HCT116 (cell line): ENCODE measurements at regions not wholly inside any gene's neighbourhood (a gene's known extent, or its start where the extent isn't known, plus 50 kb on each side); places are given as distances from the start of the nearest gene placed in this dataset.

Experiments
- ATAC-seq: fragments of 200-7000 bp; cut with Tn5 transposase; 2 replicates; pipeline ENCODE4 v1.9.1; 2020; ENCODE audit warnings: mild to moderate bottlenecking, moderate library complexity
- BruUV-seq: library from RNA; stranded (reverse); fragments of 400-500 nt; replicated peaks from 2 replicates; lab custom pipeline; 2021; lab: Mats Ljungman, UMichigan
- CTCF ChIA-PET: fragments of 300-600 bp; sonication (Branson Sonifier 250); formaldehyde crosslinking; loops from one replicate; lab custom pipeline; 2021; ENCODE audit warnings: antibody characterized with exemption; lab: Charles Lee
- POLR2A ChIA-PET: fragments of 300-600, 350-600 bp; sonication (Branson Sonifier 250); formaldehyde crosslinking; loops from one replicate; lab custom pipeline; 2021; ENCODE audit warnings: antibody characterized with exemption; lab: Charles Lee
- RAD21 ChIA-PET, 2 experiments: fragments of 300-600 bp; sonication (Branson Sonifier 250); formaldehyde crosslinking; loops; one replicate each; lab custom pipeline; 2023; ENCODE audit warnings: low total read pairs in 2 of 2; ENCODE audit not compliant: uncharacterized antibody in 2 of 2, unreplicated experiment in 2 of 2, low non-redundant PET in 1 of 2; lab: Charles Lee
- DNase-seq: peaks from one replicate; pipeline ENCODE4 v3.0.0-alpha.2; 2010; ENCODE audit warnings: low read depth, low spot score
- H2AFZ ChIP-seq: fragments of 200-600 bp; shearing (Covaris generic), sonication (generic); 2 replicates; pipeline ENCODE4 v1.6.1; 2017; ENCODE audit warnings: low read depth, mixed run types, mixed read lengths, antibody characterized with exemption, low read length; ENCODE audit not compliant: poor library complexity, severe bottlenecking
- H3K27ac ChIP-seq: 2 replicates; pipeline ENCODE4 v1.5.1; 2012; ENCODE audit warnings: low read depth, low read length
- H3K27me3 ChIP-seq: fragments of 200-600 bp; sonication (generic); 2 replicates; pipeline ENCODE4 v1.6.1; 2016; ENCODE audit warnings: mixed run types, low read length, mixed read lengths; ENCODE audit not compliant: insufficient read depth
- H3K36me3 ChIP-seq, 2 experiments: fragments of 200-500 bp in 1 of 2; fragments of 200-600 bp in 1 of 2; sonication (Bioruptor generic) in 1 of 2; sonication (generic) in 1 of 2; 2 replicates each; pipeline versions ENCODE4 v1.5.1 to v1.6.1; 2014 to 2016; ENCODE audit warnings: low read length in 2 of 2, inconsistent platforms in 1 of 2, mixed read lengths in 1 of 2, mixed run types in 1 of 2; ENCODE audit not compliant: insufficient read depth in 2 of 2, control insufficient read depth in 1 of 2
- H3K4me1 ChIP-seq, 2 experiments: fragments of 200-600 bp in 1 of 2; sonication (generic) in 1 of 2; 2 replicates each; pipeline versions ENCODE4 v1.5.1 to v1.6.1; 2012 to 2017; ENCODE audit warnings: low read length in 2 of 2, inconsistent platforms in 1 of 2, mild to moderate bottlenecking in 1 of 2, mixed read lengths in 1 of 2, mixed run types in 1 of 2, moderate library complexity in 1 of 2; ENCODE audit not compliant: insufficient read depth in 2 of 2, control insufficient read depth in 1 of 2
- H3K4me2 ChIP-seq: fragments of 200-600 bp; sonication (generic); 2 replicates; pipeline ENCODE4 v1.6.1; 2017; ENCODE audit warnings: mixed run types, low read length, mixed read lengths
- H3K4me3 ChIP-seq, 2 experiments: fragments of 200-600 bp in 1 of 2; sonication (generic) in 1 of 2; replicated peaks in 1 of 2; 2 replicates each; pipeline ENCODE4 v1.5.1; 2011 to 2016; ENCODE audit warnings: low read length in 2 of 2, control low read depth in 1 of 2, low read depth in 1 of 2, mild to moderate bottlenecking in 1 of 2, mixed read lengths in 1 of 2, mixed run types in 1 of 2
- H3K79me2 ChIP-seq: fragments of 200-600 bp; sonication (generic); 2 replicates; pipeline ENCODE4 v1.6.1; 2017; ENCODE audit warnings: mild to moderate bottlenecking, mixed run types, low read length, moderate library complexity, mixed read lengths; ENCODE audit not compliant: insufficient read depth
- H3K9ac ChIP-seq: fragments of 200-600 bp; sonication (generic); 2 replicates; pipeline ENCODE4 v1.6.1; 2016; ENCODE audit warnings: low read length, mixed read lengths
- H3K9me2 ChIP-seq: fragments of 200-600 bp; sonication (generic), shearing (Covaris generic); 2 replicates; pipeline ENCODE4 v1.6.1; 2017; ENCODE audit warnings: mixed run types, mild to moderate bottlenecking, moderate library complexity; ENCODE audit not compliant: insufficient read depth
- H3K9me3 ChIP-seq, 2 experiments: fragments of 200-500 bp in 1 of 2; fragments of 200-600 bp in 1 of 2; sonication (Bioruptor generic) in 1 of 2; sonication (generic) in 1 of 2; 2 replicates each; pipeline ENCODE4 v1.6.1; 2014 to 2017; ENCODE audit warnings: low read length in 2 of 2, mixed read lengths in 2 of 2, inconsistent platforms in 1 of 2, low read depth in 1 of 2, mild to moderate bottlenecking in 1 of 2, mixed run types in 1 of 2, moderate library complexity in 1 of 2; ENCODE audit not compliant: control insufficient read depth in 1 of 2, insufficient read depth in 1 of 2
- H4K20me1 ChIP-seq: fragments of 200-600 bp; sonication (generic), shearing (Covaris generic); 2 replicates; pipeline ENCODE4 v1.6.1; 2017; ENCODE audit warnings: mixed run types, mild to moderate bottlenecking, moderate library complexity; ENCODE audit not compliant: insufficient read depth
- ATF3 ChIP-seq: IDR thresholded peaks from 2 replicates; pipeline ENCODE4 v1.6.1; 2012
- CEBPB ChIP-seq: IDR thresholded peaks from 2 replicates; pipeline ENCODE4 v1.6.1; 2012; ENCODE audit warnings: low read depth
- CTCF ChIP-seq, 3 experiments: fragments of 200-600 bp in 1 of 3; sonication (generic) in 1 of 3; IDR thresholded peaks in 2 of 3; conservative IDR thresholded peaks in 1 of 3; 2 replicates each; pipeline ENCODE4 v1.5.1; 2012 to 2017; ENCODE audit warnings: low read depth in 2 of 3, low read length in 2 of 3, antibody characterized with exemption in 1 of 3, borderline replicate concordance in 1 of 3, control low read depth in 1 of 3, mild to moderate bottlenecking in 1 of 3, mixed read lengths in 1 of 3, mixed run types in 1 of 3, moderate library complexity in 1 of 3; ENCODE audit not compliant: insufficient read depth in 1 of 3
- EGR1 ChIP-seq: IDR thresholded peaks from 2 replicates; pipeline ENCODE4 v1.6.1; 2012; ENCODE audit warnings: low read depth
- EZH2 ChIP-seq: fragments of 200-600 bp; sonication (generic); IDR thresholded peaks from 2 replicates; pipeline ENCODE4 v1.6.1; 2017; ENCODE audit warnings: antibody characterized with exemption, mixed run types
- EZH2phosphoT487 ChIP-seq: fragments of 200-600 bp; IDR thresholded peaks from 2 replicates; pipeline ENCODE4 v1.6.1; 2018; ENCODE audit warnings: antibody characterized with exemption, borderline replicate concordance
- FOSL1 ChIP-seq: IDR thresholded peaks from 2 replicates; pipeline ENCODE4 v1.6.1; 2012; ENCODE audit warnings: low read depth
- POLR2A ChIP-seq: IDR thresholded peaks from 2 replicates; pipeline ENCODE4 v1.7.0; 2011; ENCODE audit warnings: borderline replicate concordance; ENCODE audit not compliant: insufficient read depth, insufficient read length; ENCODE audit errors: extremely low read depth
- POLR2AphosphoS5 ChIP-seq: IDR thresholded peaks from 2 replicates; pipeline ENCODE4 v1.6.1; 2011; ENCODE audit warnings: mild to moderate bottlenecking, low read depth, low read length, moderate library complexity
- SIN3A ChIP-seq: IDR thresholded peaks from 2 replicates; pipeline ENCODE4 v1.6.1; 2012; ENCODE audit warnings: low read depth
- SRF ChIP-seq: IDR thresholded peaks from 2 replicates; pipeline ENCODE4 v1.6.1; 2012; ENCODE audit warnings: low read depth
- ZBTB33 ChIP-seq: IDR thresholded peaks from 2 replicates; pipeline ENCODE4 v1.6.1; 2011; ENCODE audit warnings: mild to moderate bottlenecking, low read length, moderate library complexity; ENCODE audit not compliant: insufficient replicate concordance; ENCODE audit errors: extremely low read depth
- ZFX ChIP-seq: fragments of 450-650 bp; IDR thresholded peaks from 2 replicates; pipeline ENCODE4 v1.6.1; 2017
- ZNF274 ChIP-seq: fragments of 200-500 bp; sonication (Bioruptor generic); IDR thresholded peaks from 2 replicates; pipeline ENCODE4 v1.6.1; 2014; ENCODE audit warnings: mild to moderate bottlenecking, low read depth, low read length, inconsistent platforms
- intact Hi-C: fragments of 100-400 bp; cut with micrococcal nuclease; formaldehyde crosslinking; loops from 2 replicates; pipeline ENCODE4 v1.10.0; 2022

GRCh38 chr7:152909280-152909679 lies 149.7 kb downstream of the ACTR3B start:
- Histone ChIP-seq H3K36me3 (no peaks in the 10 kb centered on the region), H3K9me2 (no peaks in the 10 kb centered on the region), H2AFZ (no peak overlapping the region), H3K4me2 (no peak overlapping the region), H3K4me1 (peaks cover 0 to 3% of the 10 kb centered on the region in 2 experiments; a peak in 1 of 4 replicates), H3K27ac (no peak overlapping the region), H3K79me2 (no peaks in the 10 kb centered on the region), H3K27me3 (no peaks in the 10 kb centered on the region), H3K9me3 (no peaks in the 10 kb centered on the region; a peak in 1 of 4 replicates), H3K9ac (no peak overlapping the region), H4K20me1 (no peaks in the 10 kb centered on the region), H3K4me3 (no peak overlapping the region)
- ChIA-PET CTCF (no interaction called here), RAD21 (no interaction called here), POLR2A (no interaction called here)
- intact Hi-C loops = no loop called here
- no peak for ATAC-seq
- no TSS peak for BruUV-seq
- no peak for DNase-seq
- TF ChIP-seq POLR2A = no peak
- no peak for TF ChIP-seq ZFX
- TF ChIP-seq CTCF (IDR thresholded peaks at IDR 0.05 in 2 of 3, conservative IDR thresholded peaks at IDR 0.05 in 1 of 3; ENCODE audit: borderline replicate concordance in 1 of 3, insufficient read depth in 1 of 3, low read depth in 2 of 3, low read length in 2 of 3) = no peak
- TF ChIP-seq CEBPB = no peak
- TF ChIP-seq ZNF274 = no peak
- no peak for TF ChIP-seq POLR2AphosphoS5
- TF ChIP-seq EZH2phosphoT487 = no peak
- no peak for TF ChIP-seq FOSL1
- no peak for TF ChIP-seq SIN3A
- TF ChIP-seq ZBTB33 = no peak
- no peak for TF ChIP-seq SRF
- TF ChIP-seq ATF3 = no peak
- TF ChIP-seq EZH2 = no peak
- no peak for TF ChIP-seq EGR1
